Tongue (tissue), 1 donor: ENCODE measurements at regions not wholly inside any gene's neighbourhood (a gene's known extent, or its start where the extent isn't known, plus 50 kb on each side); places are given as distances from the start of the nearest gene placed in this dataset.
A peak's percentile ranks its signal among the peaks of the same experiment; 100 is the strongest.

Source experiments
- DNase-seq: peaks from one replicate; pipeline ENCODE4 v3.0.0-alpha.2; 2015

DNA sequence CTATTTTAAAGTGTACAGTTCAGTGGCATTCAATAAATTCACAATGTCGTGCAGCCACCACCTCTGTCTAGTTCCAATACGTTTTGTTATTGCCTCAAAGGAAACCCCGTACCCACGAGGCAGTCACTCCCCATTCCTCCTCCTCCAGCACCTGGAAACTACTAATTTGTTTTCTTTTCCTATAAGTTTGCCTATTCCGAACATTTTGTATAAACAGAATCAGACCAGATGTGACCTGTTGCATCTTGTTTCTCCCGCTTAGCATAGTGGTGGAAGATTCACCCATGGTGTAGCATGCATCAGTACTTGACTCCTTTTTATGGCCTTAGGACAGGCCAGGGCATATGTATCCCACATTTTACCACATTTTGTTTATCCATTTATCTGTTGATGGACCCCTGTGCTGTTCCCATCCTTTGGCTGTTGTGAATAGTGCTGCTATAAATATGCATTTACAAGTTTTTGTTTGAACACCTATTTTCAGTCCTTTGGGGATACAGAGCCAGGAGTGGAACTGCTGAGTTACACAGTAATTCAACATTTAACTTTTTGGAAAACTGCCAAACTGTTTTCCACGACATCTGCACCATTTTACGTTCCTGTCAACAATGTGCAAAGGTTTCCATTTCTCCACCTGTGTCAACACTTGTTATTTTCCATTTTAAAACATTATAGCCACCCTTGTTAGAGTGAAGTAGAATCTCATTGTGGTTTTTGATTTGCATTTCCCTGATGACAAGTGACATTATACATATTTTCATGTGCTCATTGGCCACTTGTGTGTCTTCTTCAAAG lies 57.8 kb upstream of the STX18 start:
- DNase-seq, result peak; percentile 69

DNA sequence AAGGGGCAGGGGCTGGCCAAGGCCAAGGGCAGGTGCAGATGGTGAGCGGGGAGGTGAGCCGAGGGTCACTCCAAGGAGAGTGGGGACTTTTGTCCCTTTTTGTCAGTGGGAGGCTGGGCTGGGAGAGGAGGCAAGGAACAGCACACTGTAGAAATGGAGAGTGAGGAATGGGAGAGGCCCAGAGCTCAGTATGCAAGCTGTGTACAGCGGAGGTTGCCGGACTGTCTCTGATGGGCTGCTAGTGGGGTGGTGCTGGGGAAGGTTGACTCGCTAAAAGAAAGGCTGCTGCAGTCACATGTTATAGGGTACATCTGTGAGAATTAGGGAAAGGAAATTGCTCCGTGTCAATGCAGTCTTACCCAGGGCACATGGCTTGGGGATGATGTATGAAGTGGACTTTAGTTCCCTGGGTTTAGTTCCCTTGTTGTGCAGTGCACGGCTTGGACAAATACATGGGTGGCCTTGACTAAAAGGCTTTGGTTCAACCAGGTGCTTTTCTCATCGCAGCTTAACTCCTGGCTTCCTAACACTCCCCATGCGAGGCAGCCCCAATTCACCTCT lies 57.1 kb upstream of the STX18 start:
- no peak for DNase-seq

DNA sequence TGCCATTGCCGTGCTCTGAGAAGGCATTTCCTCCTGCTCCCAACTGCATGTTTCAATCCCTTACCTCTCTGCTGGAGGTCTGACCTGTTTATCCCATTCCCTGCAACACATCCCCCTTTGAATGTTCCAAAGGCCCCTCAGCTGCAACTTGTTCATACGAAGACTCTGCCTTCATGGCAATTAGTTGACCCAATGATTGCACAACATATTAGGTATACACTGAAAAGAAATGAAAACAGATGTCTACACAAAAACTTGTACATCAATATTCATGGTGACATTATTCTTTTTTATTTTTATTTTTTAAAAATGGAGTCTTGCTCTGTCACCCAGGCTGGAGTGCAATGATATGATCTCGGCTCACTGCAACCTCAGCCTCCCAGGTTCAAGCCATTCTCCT lies 54.9 kb upstream of the STX18 start:
- no peak for DNase-seq

DNA sequence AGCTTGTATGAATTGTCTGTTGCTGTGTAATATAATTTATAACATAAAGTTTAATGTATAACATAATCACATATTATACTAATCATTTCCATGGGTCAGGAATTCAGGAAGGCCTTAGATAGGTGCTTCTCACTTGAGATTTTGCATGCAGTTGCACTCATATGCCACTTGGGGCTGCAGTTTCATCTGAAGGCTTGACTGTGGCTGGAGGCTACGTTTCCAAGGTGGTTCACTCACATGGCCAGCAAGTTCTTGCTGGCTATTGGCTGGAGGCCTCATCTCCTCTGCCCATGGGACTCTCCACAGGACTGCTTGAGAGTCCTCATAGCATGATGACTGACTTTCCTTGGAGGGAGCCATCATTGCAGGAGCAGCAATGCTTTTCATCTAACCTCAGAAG lies 53.4 kb upstream of the STX18 start:
- DNase-seq, result no peak

DNA sequence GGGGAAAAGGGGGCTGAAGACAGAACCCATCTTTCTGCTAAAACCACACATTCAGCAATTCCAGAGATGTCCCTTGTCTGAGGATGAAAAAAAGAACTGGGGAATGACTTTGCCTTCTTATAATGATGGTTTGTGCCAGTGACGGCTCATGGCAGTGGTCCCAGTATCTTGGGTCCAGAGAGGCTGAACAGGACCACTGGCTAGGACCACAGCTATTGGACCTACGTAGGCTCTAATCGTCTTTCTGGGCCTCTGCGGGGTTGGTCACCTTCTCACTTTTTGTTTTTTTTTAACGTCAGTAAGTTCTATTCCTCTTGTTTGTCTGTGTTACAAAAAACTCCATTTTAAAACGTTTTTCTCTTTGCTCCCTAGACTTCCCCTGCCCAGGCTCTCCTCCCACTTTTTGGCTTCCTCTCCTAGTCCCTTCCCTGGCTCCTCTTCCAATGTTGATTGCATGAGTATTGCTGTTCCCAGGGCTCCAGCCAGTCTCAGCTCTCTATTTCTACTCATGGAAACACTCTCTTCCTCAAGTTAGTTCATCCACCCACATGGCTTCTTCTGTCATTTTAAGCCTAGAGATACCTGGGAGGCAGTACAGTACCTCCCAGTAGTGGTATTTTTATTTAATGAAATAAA lies 52.6 kb upstream of the STX18 start:
- peak; percentile 82 for DNase-seq

DNA sequence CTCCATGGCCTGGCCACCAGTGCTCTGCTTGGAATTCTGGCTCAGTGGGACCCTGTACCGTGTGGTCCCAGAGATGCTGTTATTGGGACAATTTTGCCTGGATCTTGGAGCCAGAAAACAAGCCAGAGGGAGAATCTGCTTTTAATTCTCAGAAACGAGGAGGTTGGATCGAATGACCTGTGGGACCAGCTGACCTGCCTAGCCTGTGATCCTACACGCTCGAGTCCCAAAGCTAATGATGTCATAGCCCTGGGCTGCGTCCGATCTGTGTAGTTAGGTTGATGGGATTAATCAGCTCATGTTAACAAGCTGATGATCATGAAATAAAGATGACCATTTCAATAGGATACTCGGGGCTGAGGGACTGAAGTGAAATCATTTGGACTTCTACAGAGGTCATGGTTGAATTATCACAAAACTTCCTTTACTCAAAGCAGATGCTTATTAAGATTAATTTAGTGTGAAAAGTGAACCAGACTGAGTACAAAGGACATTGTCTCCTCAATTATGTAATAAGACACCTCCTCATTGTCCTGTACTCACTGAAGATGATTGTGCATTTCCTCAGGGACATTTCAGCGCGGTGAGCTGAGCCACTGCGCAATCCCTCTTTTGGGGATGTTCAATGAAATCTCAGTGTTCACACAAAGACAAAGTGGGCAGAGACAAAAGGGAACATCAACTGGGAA lies 51.9 kb upstream of the STX18 start:
- DNase-seq, result no peak

DNA sequence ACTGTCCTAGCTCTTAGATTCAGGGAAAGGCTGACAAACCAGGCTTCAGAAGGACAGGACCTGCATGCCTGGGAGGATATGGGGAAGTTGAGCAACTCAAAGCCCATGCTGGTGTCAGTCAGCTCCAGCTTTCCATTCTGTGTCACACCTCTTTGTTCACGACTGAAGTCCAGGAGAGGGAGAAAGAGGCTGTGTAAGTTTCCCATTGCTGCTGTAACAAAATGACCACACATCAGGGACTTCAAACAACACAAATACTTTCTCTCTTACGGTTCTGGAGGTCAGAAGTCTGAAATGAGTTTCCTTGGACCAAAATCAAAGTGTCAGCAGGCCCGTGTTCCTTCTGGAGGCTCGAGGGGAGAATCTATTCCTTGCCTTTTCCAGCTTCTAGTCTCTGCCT lies 50.6 kb upstream of the STX18 start:
- DNase-seq, result no peak
